Panc1 (cell line): ENCODE measurements at regions not wholly inside any gene's neighbourhood (a gene's known extent, or its start where the extent isn't known, plus 50 kb on each side); places are given as distances from the start of the nearest gene placed in this dataset.

Experiments used
- ATAC-seq: fragments of 200-7000 bp; cut with Tn5 transposase; 2 replicates; pipeline ENCODE4 v1.9.1; 2020; ENCODE audit warnings: mild to moderate bottlenecking, moderate library complexity
- BruUV-seq: library from RNA; stranded (reverse); fragments of 400-500 nt; replicated peaks from 2 replicates; lab custom pipeline; 2021; lab: Mats Ljungman, UMichigan
- CTCF ChIA-PET: fragments of 300-600 bp; sonication (Branson Sonifier 250); formaldehyde crosslinking; loops from one replicate; lab custom pipeline; 2022; ENCODE audit warnings: antibody characterized with exemption; lab: Charles Lee
- POLR2A ChIA-PET: fragments of 300-600 bp; sonication (Branson Sonifier 250); formaldehyde crosslinking; loops from one replicate; lab custom pipeline; 2022; ENCODE audit warnings: antibody characterized with exemption; lab: Charles Lee
- DNase-seq: peaks from one replicate; pipeline ENCODE4 v3.0.0-alpha.2; 2010; ENCODE audit warnings: low read depth, low spot score
- H3K27ac ChIP-seq: 2 replicates; pipeline ENCODE4 v1.5.1; 2011; ENCODE audit warnings: mild to moderate bottlenecking, low read length, inconsistent platforms
- H3K27me3 ChIP-seq: fragments of 200-500 bp; sonication (Bioruptor generic); 2 replicates; pipeline ENCODE4 v1.6.0; 2014; ENCODE audit warnings: low read length, inconsistent platforms; ENCODE audit not compliant: control insufficient read depth, insufficient read depth
- H3K36me3 ChIP-seq: fragments of 200-500 bp; sonication (Bioruptor generic); 2 replicates; pipeline ENCODE4 v1.5.1; 2014; ENCODE audit warnings: inconsistent platforms, mild to moderate bottlenecking, low read length, moderate library complexity; ENCODE audit not compliant: control insufficient read depth, insufficient read depth
- H3K4me1 ChIP-seq: 2 replicates; pipeline ENCODE4 v1.5.1; 2011; ENCODE audit warnings: inconsistent platforms, mild to moderate bottlenecking, low read length, moderate library complexity; ENCODE audit not compliant: control insufficient read depth, insufficient read depth
- H3K4me3 ChIP-seq, 2 experiments: 2 replicates each; pipeline ENCODE4 v1.5.1; 2011 to 2012; ENCODE audit warnings: low read depth in 2 of 2, low read length in 2 of 2, mild to moderate bottlenecking in 2 of 2, inconsistent platforms in 1 of 2, moderate library complexity in 1 of 2
- H3K9me3 ChIP-seq: fragments of 200-500 bp; sonication (Bioruptor generic); 2 replicates; pipeline ENCODE4 v1.5.1; 2014; ENCODE audit warnings: low read depth, mild to moderate bottlenecking, inconsistent platforms, low read length, moderate library complexity; ENCODE audit not compliant: control insufficient read depth, insufficient read depth
- CTCF ChIP-seq: fragments of 450-650 bp; IDR thresholded peaks from 2 replicates; pipeline ENCODE4 v1.5.1; 2017; ENCODE audit warnings: mild to moderate bottlenecking
- POLR2AphosphoS5 ChIP-seq: IDR thresholded peaks from 2 replicates; pipeline ENCODE4 v1.6.1; 2012; ENCODE audit warnings: mild to moderate bottlenecking, low read depth, low read length, moderate library complexity
- REST ChIP-seq, 2 experiments: IDR thresholded peaks; 2 replicates each; pipeline ENCODE4 v1.6.1; 2011 to 2012; ENCODE audit warnings: low read depth in 2 of 2, control low read depth in 1 of 2, low read length in 1 of 2, mild to moderate bottlenecking in 1 of 2, moderate library complexity in 1 of 2; ENCODE audit not compliant: insufficient read depth in 1 of 2
- SIN3A ChIP-seq: IDR thresholded peaks from 2 replicates; pipeline ENCODE4 v1.6.1; 2012; ENCODE audit warnings: low read depth, mild to moderate bottlenecking, low read length, moderate library complexity, borderline replicate concordance; ENCODE audit not compliant: insufficient read depth
- TCF7L2 ChIP-seq: IDR thresholded peaks from 2 replicates; pipeline ENCODE4 v1.6.1; 2011; ENCODE audit warnings: mild to moderate bottlenecking, low read depth, low read length, inconsistent platforms
- in situ Hi-C: cut with HindIII; loops from 2 replicates; pipeline ENCODE4 v1.10.0; 2016; ENCODE audit warnings: low sequenced_read_pairs, low pct_unique_long_range_greater_than_20kb
- intact Hi-C: fragments of 100-400 bp; cut with micrococcal nuclease; formaldehyde crosslinking; loops from one replicate; pipeline ENCODE4 v1.10.0; 2022; ENCODE audit not compliant: unreplicated experiment

GRCh38 chr17:77843896-77844295, 114.6 kb upstream of the TNRC6C start:
- no peak overlapping the region for H3K27ac ChIP-seq
- no peaks in the 10 kb centered on the region; the same call in 1 of the 2 replicates for H3K27me3 ChIP-seq
- H3K36me3 ChIP-seq: no peaks in the 10 kb centered on the region
- ATAC-seq: no peak
- no peaks in the 10 kb centered on the region for H3K4me1 ChIP-seq
- CTCF ChIA-PET: interaction anchor here (0.5 kb wide), 1 partner anchor 281 kb away, joined by 4 read pairs; no protein-coding TSS in a partner anchor
- intact Hi-C loops: no loop called here
- in situ Hi-C loops: no loop called here
- H3K4me3 ChIP-seq: no peak overlapping the region
- H3K9me3 ChIP-seq: no peaks in the 10 kb centered on the region
- no TSS peak for BruUV-seq
- POLR2A ChIA-PET: interaction anchor here (0.5 to 0.6 kb wide), 2 partner anchors 21 to 41 kb away, joined by 3 read pairs; no protein-coding TSS in a partner anchor
- no peak for DNase-seq
- TF ChIP-seq TCF7L2 (no peak), POLR2AphosphoS5 (no peak), CTCF (no peak), REST (IDR thresholded peaks at IDR 0.05; ENCODE audit: insufficient read depth in 1 of 2, low read depth in 2 of 2, low read length in 1 of 2) (no peak), SIN3A (no peak)

- ATAC-seq: no peak
- Histone ChIP-seq H3K27me3 (no peaks in the 10 kb centered on the region; the same call in 1 of the 2 replicates), H3K36me3 (no peaks in the 10 kb centered on the region), H3K27ac (no peak overlapping the region), H3K9me3 (no peaks in the 10 kb centered on the region), H3K4me3 (no peak overlapping the region), H3K4me1 (no peaks in the 10 kb centered on the region)
- POLR2A ChIA-PET: no interaction called here
- intact Hi-C loops (no loop called here), in situ Hi-C loops (no loop called here)
- no TSS peak for BruUV-seq
- TF ChIP-seq POLR2AphosphoS5 (no peak), TCF7L2 (no peak), REST (IDR thresholded peaks at IDR 0.05; ENCODE audit: insufficient read depth in 1 of 2, low read depth in 2 of 2, low read length in 1 of 2) (no peak), SIN3A (no peak), CTCF (no peak)
- no peak for DNase-seq
- CTCF ChIA-PET: no interaction called here
These were observed 113.8 kb upstream of the TNRC6C start for GRCh38 chr17:77844681-77845080.
